SK-N-SH treated with all-trans-retinoic acid at 6 μM for 48 hours (cell line): ENCODE measurements at regions not wholly inside any gene's neighbourhood (a gene's known extent, or its start where the extent isn't known, plus 50 kb on each side); places are given as distances from the start of the nearest gene placed in this dataset.

Source experiments
- ATAC-seq: fragments of 200-7000 bp; cut with Tn5 transposase; 3 replicates; pipeline ENCODE4 v1.9.1; 2020; ENCODE audit warnings: mild to moderate bottlenecking, moderate library complexity
- ARNTL ChIP-seq: fragments of 450-650 bp; formaldehyde crosslinking; IDR thresholded peaks from 2 replicates; pipeline ENCODE4 v1.5.0; 2020; ENCODE audit warnings: low read depth, mild to moderate bottlenecking, moderate library complexity, borderline replicate concordance
- BACH2 ChIP-seq: fragments of 250-450 bp; sonication (Bioruptor Pico); IDR thresholded peaks from 2 replicates; pipeline ENCODE4 v1.9.0; 2021; ENCODE audit warnings: mild to moderate bottlenecking, borderline replicate concordance
- CREB5 ChIP-seq: fragments of 250-450 bp; sonication (Bioruptor Pico); IDR thresholded peaks from 2 replicates; pipeline ENCODE4 v1.5.1; 2020; ENCODE audit warnings: low read depth, mild to moderate bottlenecking, moderate library complexity
- CSDC2 ChIP-seq: fragments of 250-450 bp; sonication (Bioruptor Pico); IDR thresholded peaks from 2 replicates; pipeline ENCODE4 v1.5.0; 2020; ENCODE audit warnings: mild to moderate bottlenecking, moderate library complexity
- CSRNP3 ChIP-seq: fragments of 250-450 bp; sonication (Bioruptor Pico); IDR thresholded peaks from 2 replicates; pipeline ENCODE4 v1.5.1; 2021; ENCODE audit warnings: mild to moderate bottlenecking, moderate library complexity
- ESRRG ChIP-seq: fragments of 250-450 bp; sonication (Bioruptor Pico); IDR thresholded peaks from 2 replicates; pipeline ENCODE4 v1.6.1; 2021; ENCODE audit warnings: mild to moderate bottlenecking
- GLIS3 ChIP-seq: fragments of 250-450 bp; sonication (Bioruptor Pico); IDR thresholded peaks from 2 replicates; pipeline ENCODE4 v1.5.0; 2020; ENCODE audit warnings: mild to moderate bottlenecking, moderate library complexity
- ISL1 ChIP-seq: fragments of 250-450 bp; sonication (Bioruptor Pico); IDR thresholded peaks from 2 replicates; pipeline ENCODE4 v2.1.2; 2022; ENCODE audit warnings: mild to moderate bottlenecking, moderate library complexity
- OSR1 ChIP-seq: fragments of 250-450 bp; sonication (Bioruptor Pico); IDR thresholded peaks from 2 replicates; pipeline ENCODE4 v1.8.0; 2022; ENCODE audit warnings: moderate library complexity, mild to moderate bottlenecking, inconsistent platforms
- PATZ1 ChIP-seq: fragments of 250-450 bp; sonication (Bioruptor Pico); IDR thresholded peaks from 2 replicates; pipeline ENCODE4 v1.8.0; 2020; ENCODE audit warnings: mild to moderate bottlenecking, moderate library complexity, borderline replicate concordance
- POU6F1 ChIP-seq: fragments of 250-450 bp; sonication (Bioruptor Pico); IDR thresholded peaks from 2 replicates; pipeline ENCODE4 v1.8.0; 2021; ENCODE audit warnings: low read depth, mild to moderate bottlenecking, moderate library complexity, borderline replicate concordance
- PPARA ChIP-seq: fragments of 250-450 bp; sonication (Bioruptor Pico); IDR thresholded peaks from 2 replicates; pipeline ENCODE4 v1.5.0; 2020; ENCODE audit warnings: mild to moderate bottlenecking, borderline replicate concordance
- RARB ChIP-seq: fragments of 250-450 bp; sonication (Bioruptor Pico); IDR thresholded peaks from 2 replicates; pipeline ENCODE4 v1.8.0; 2021; ENCODE audit warnings: mild to moderate bottlenecking, moderate library complexity
- SNAI2 ChIP-seq: fragments of 250-450 bp; sonication (Bioruptor Pico); IDR thresholded peaks from 2 replicates; pipeline ENCODE4 v1.5.0; 2020; ENCODE audit warnings: mild to moderate bottlenecking, moderate library complexity
- TCF4 ChIP-seq: fragments of 250-450 bp; sonication (Bioruptor Pico); IDR thresholded peaks from 2 replicates; pipeline ENCODE4 v1.8.0; 2021; ENCODE audit warnings: mild to moderate bottlenecking, moderate library complexity, borderline replicate concordance
- TOX ChIP-seq: fragments of 250-450 bp; sonication (Bioruptor Pico); IDR thresholded peaks from 2 replicates; pipeline ENCODE4 v1.8.0; 2021; ENCODE audit warnings: mild to moderate bottlenecking, moderate library complexity, borderline replicate concordance
- TSHZ2 ChIP-seq: fragments of 250-450 bp; sonication (Bioruptor Pico); IDR thresholded peaks from 2 replicates; pipeline ENCODE4 v1.5.0; 2020; ENCODE audit warnings: mild to moderate bottlenecking, moderate library complexity
- ZC3H10 ChIP-seq: fragments of 250-450 bp; sonication (Bioruptor Pico); IDR thresholded peaks from 2 replicates; pipeline ENCODE4 v1.5.1; 2021; ENCODE audit warnings: mild to moderate bottlenecking, moderate library complexity
- ZFP3 ChIP-seq: fragments of 250-450 bp; sonication (Bioruptor Pico); IDR thresholded peaks from 2 replicates; pipeline ENCODE4 v1.5.0; 2020; ENCODE audit warnings: mild to moderate bottlenecking, moderate library complexity
- ZFP30 ChIP-seq: fragments of 450-650 bp; formaldehyde crosslinking; IDR thresholded peaks from 2 replicates; pipeline ENCODE4 v1.5.0; 2022; ENCODE audit warnings: mild to moderate bottlenecking, moderate library complexity
- ZNF565 ChIP-seq: fragments of 450-650 bp; formaldehyde crosslinking; conservative IDR thresholded peaks from 2 replicates; pipeline ENCODE4 v1.5.0; 2020; ENCODE audit warnings: low read depth, mild to moderate bottlenecking, moderate library complexity
- ZNF70 ChIP-seq: fragments of 450-650 bp; formaldehyde crosslinking; IDR thresholded peaks from 2 replicates; pipeline ENCODE4 v1.5.0; 2020; ENCODE audit warnings: mild to moderate bottlenecking, moderate library complexity

GRCh38 chr4:23484689-23485088 lies 405.2 kb downstream of the PPARGC1A start:
- no peak for ATAC-seq
- TF ChIP-seq ZNF565 (no peak), GLIS3 (CRISPR knock-in tag) (no peak), TOX (CRISPR knock-in tag) (no peak), ZNF70 (CRISPR knock-in tag) (no peak), PPARA (CRISPR knock-in tag) (no peak), ARNTL (CRISPR knock-in tag) (no peak), CSDC2 (CRISPR knock-in tag) (no peak), TSHZ2 (CRISPR knock-in tag) (no peak), ZFP30 (CRISPR knock-in tag) (no peak), ZC3H10 (CRISPR knock-in tag) (no peak), PATZ1 (CRISPR knock-in tag) (no peak), BACH2 (CRISPR knock-in tag) (no peak), ZFP3 (no peak), CREB5 (CRISPR knock-in tag) (no peak), POU6F1 (no peak), CSRNP3 (no peak), ESRRG (CRISPR knock-in tag) (no peak)

GRCh38 chr4:23483320-23483960 lies 406.4 kb downstream of the PPARGC1A start:
- TF ChIP-seq RARB (CRISPR knock-in tag) (no peak), CSDC2 (CRISPR knock-in tag) (no peak), ZNF70 (CRISPR knock-in tag) (no peak), ZFP3 (no peak), ZNF565 (no peak), ZFP30 (CRISPR knock-in tag) (no peak), SNAI2 (CRISPR knock-in tag) (no peak), PATZ1 (CRISPR knock-in tag) (no peak), ISL1 (CRISPR knock-in tag) (no peak), ARNTL (CRISPR knock-in tag) (no peak), OSR1 (no peak), ZC3H10 (CRISPR knock-in tag) (no peak), CSRNP3 (no peak), BACH2 (CRISPR knock-in tag) (no peak), PPARA (CRISPR knock-in tag) (no peak), GLIS3 (CRISPR knock-in tag) (no peak), TCF4 (CRISPR knock-in tag) (no peak), ESRRG (CRISPR knock-in tag) (no peak), POU6F1 (no peak), CREB5 (CRISPR knock-in tag) (no peak)
- no peak for ATAC-seq
